ENCODE measurements at regions not wholly inside any gene's neighbourhood (a gene's known extent, or its start where the extent isn't known, plus 50 kb on each side); places are given as distances from the start of the nearest gene placed in this dataset.
A peak's percentile ranks its signal among the peaks of the same experiment; 100 is the strongest.

DNA sequence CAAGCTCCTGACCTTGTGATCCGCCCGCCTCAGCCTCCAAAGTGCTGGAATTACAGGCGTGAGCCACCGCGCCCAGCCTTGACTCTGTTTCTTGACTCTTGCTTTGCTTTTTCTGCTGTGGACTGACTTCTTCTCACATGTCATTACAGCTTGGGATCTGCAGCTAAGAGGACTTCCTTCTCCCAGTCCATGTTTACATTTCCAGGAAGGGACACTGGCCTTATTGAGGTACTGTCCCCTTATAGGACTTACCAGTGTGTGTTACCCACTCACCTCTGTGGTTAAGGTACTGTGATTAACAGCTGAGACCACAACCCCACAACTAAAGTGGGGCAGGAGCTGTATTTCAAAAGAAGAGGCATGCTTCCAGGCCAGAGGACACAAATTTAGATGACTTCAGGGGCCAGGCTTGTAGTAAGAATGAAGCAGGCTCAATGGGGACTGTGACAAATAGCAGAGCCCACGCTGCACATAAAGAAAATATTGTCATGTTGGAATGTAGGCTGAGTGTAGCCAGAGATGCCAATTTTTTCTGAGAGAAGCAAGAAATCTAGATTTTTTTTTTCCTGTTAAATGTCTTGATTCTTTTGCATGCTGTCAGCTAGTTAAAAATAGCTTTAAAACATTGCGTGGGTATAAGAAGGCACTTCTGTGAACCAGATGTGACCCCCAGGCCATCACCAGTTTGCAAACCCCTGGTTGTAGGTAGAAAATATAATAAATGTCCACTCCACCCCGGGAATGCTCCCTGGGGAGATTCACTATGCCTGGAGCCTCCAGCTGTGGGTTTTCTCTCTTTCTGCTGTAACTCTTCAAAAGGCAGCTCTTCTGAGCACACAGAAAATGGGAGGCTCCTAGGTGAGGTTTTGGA lies 75.0 kb downstream of the PTPDC1 start:
- H3K36me3 ChIP-seq (replicated peaks): no peaks in the 10 kb centered on the region
- no peaks in the 10 kb centered on the region for H3K27me3 ChIP-seq (replicated peaks)
- DNase-seq: no peak
- in situ Hi-C loops (cut with HindIII; ENCODE audit: low pct_ligation_motif_present, low sequenced_read_pairs): no loop called here
- H3K27ac ChIP-seq: no peak overlapping the region
- H3K4me3 ChIP-seq (ENCODE audit: low read depth, low read length): no peak overlapping the region
- TF ChIP-seq, protein P1, sequence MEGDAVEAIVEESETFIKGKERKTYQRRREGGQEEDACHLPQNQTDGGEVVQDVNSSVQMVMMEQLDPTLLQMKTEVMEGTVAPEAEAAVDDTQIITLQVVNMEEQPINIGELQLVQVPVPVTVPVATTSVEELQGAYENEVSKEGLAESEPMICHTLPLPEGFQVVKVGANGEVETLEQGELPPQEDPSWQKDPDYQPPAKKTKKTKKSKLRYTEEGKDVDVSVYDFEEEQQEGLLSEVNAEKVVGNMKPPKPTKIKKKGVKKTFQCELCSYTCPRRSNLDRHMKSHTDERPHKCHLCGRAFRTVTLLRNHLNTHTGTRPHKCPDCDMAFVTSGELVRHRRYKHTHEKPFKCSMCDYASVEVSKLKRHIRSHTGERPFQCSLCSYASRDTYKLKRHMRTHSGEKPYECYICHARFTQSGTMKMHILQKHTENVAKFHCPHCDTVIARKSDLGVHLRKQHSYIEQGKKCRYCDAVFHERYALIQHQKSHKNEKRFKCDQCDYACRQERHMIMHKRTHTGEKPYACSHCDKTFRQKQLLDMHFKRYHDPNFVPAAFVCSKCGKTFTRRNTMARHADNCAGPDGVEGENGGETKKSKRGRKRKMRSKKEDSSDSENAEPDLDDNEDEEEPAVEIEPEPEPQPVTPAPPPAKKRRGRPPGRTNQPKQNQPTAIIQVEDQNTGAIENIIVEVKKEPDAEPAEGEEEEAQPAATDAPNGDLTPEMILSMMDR (IDR thresholded peaks at IDR 0.05; ENCODE audit: low read depth, low read length, missing control alignments): no peak

DNA sequence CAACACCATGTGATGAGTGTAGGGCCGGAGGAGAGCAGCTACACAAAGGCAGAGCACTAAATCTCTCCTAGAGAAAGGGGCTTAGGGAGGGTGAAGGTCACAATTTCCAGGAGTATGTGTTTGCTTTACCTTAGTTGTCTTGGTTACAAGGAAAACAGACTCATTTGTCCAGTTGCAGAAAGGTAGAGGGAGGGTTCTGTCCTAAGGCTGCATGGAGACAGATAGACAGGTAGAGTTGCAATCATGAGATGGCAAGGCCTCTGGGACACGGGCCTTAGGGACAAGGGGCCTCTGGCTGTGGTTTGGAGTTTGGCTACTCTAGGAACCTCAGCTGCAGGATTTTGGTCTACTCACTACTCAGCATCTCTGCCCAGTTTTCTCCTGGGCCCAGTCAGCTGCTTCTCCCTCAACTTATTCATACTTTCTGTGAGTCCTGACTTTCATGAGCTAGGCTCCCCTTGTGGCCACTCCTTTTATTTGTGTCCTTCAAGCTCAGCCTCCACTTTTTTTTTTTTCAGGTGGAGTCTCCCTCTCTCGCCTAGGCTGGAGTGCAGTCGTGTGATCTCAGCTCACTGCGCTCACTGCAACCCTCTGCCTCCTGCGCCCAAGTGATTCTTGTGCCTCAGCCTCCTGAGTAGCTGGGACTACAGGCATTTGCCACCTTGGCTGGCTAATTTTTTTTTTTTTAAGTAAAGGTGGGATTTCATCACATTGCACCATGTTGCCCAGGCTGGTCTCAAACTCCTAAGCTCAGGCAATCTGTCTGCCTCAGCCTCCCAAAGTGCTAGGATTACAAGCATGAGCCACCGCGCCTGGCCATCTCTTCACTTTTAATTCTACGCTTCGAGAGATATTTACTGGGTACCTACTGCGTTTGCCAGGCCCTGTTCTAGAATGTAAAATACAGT lies 76.6 kb downstream of the PTPDC1 start:
- in situ Hi-C loops (cut with HindIII; ENCODE audit: low pct_ligation_motif_present, low sequenced_read_pairs): no loop called here
- TF ChIP-seq, protein P1 (IDR thresholded peaks at IDR 0.05; ENCODE audit: low read depth, low read length, missing control alignments): peak; percentile 46
- H3K27ac ChIP-seq: no peak overlapping the region
- no peaks in the 10 kb centered on the region for H3K36me3 ChIP-seq (replicated peaks)
- H3K27me3 ChIP-seq (replicated peaks): no peaks in the 10 kb centered on the region
- peak; percentile 15 for DNase-seq
- H3K4me3 ChIP-seq (ENCODE audit: low read depth, low read length): no peak overlapping the region

DNA sequence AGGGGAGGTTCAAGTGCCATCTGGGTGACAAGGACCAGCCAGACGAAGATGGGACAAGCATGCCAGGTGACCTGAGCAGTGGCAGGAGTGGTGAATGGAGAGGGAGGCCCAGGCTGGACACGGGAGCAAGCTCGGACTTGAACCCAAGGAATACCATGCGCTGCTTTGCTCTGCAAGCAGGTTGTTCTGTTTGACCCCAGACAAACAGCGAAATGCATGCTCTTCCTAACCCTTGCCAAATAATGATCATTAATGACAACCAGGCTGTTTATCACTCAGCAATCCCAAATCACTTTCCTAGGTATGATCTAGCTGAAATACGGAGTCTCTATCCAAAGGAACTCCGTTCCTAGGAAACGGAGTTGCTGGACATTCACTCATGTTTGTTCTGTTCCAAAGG lies 77.4 kb downstream of the PTPDC1 start:
- H3K36me3 ChIP-seq (replicated peaks): no peaks in the 10 kb centered on the region
- TF ChIP-seq, protein P1 (IDR thresholded peaks at IDR 0.05; ENCODE audit: low read depth, low read length, missing control alignments): no peak
- in situ Hi-C loops (cut with HindIII; ENCODE audit: low pct_ligation_motif_present, low sequenced_read_pairs): no loop called here
- no peak for DNase-seq
- H3K27ac ChIP-seq: no peak overlapping the region
- H3K4me3 ChIP-seq (ENCODE audit: low read depth, low read length): no peak overlapping the region
- no peaks in the 10 kb centered on the region for H3K27me3 ChIP-seq (replicated peaks)

DNA sequence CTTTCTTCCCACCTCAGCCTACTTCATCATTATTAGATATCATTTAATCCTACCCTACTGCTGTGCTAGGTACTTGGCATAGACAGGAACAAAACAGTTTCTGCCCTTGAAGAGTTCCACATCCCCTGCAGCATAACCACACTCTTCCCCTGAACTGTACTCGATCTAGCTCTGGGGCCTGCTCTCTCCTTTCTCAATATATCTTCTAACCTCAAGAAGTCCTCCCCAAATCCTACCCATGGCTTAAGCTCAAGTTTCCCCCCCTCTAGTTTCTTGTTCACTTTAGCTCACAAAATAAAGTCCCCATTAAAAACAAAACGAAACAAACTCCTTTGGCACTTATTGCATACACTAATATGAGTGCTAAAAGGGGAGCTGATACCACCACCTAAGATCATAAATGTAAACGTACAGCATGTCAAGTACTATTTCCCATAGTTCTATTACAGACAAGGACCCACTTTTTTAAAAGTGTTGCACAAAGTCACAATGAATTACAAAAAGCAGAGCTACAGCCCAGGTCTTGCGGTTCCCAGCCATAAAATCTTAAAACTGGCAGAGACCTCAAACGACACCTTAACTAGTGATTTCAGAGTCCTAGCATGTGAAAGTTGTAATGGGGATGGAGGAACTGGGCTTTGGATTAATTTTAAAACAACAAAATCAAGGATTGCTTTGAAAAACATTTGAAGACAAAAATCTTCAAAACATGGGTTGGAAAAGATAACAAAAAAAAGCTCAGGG lies 80.7 kb downstream of the PTPDC1 start:
- DNase-seq: no peak
- Histone ChIP-seq H3K27ac (no peak overlapping the region), H3K36me3 (replicated peaks) (peaks cover 4% of the 10 kb centered on the region), H3K4me3 (ENCODE audit: low read depth, low read length) (no peak overlapping the region), H3K27me3 (replicated peaks) (no peaks in the 10 kb centered on the region)
- in situ Hi-C loops (cut with HindIII; ENCODE audit: low pct_ligation_motif_present, low sequenced_read_pairs): no loop called here
- TF ChIP-seq, protein P1 (IDR thresholded peaks at IDR 0.05; ENCODE audit: low read depth, low read length, missing control alignments): no peak

DNA sequence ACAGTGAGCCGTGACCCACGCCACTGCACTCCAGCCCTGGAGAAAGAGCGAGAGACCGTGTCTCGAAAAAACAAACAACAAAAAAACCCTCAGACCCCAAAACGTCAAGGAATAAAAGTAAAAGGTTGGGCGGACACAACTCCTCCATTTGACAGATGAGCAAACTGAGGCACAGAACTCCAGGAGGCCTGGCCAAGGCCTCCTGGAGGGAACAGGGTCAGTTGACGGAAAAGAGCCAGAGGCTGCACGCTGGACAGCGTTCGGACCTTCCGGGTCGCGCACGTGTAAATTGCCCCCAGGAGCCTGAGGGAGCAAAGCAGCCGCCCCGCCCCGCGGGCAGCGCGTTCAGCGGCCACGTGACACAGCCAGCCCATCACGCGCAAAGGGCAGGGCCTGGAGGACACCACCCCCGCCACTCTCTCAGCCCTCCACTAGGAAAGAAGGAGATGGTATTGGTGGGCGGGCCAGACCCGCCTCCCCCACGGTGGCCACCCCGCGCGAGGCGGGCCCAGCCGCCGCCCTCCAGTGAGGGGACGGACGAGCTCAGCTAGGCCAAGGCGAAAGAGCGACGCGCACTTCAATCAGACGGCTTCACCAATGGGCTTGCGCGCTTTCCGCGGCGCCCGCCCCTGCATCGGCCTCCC lies 81.5 kb downstream of the PTPDC1 start:
- peaks cover 4% of the 10 kb centered on the region for H3K36me3 ChIP-seq (replicated peaks)
- in situ Hi-C loops (cut with HindIII; ENCODE audit: low pct_ligation_motif_present, low sequenced_read_pairs): no loop called here
- peak overlapping the region; percentile 15 for H3K4me3 ChIP-seq (ENCODE audit: low read depth, low read length)
- peak; percentile 98 for DNase-seq
- TF ChIP-seq, protein P1 (IDR thresholded peaks at IDR 0.05; ENCODE audit: low read depth, low read length, missing control alignments): no peak
- H3K27ac ChIP-seq: peak overlapping the region; percentile 100
- H3K27me3 ChIP-seq (replicated peaks): no peaks in the 10 kb centered on the region
